WTC11 (cell line): ENCODE measurements at regions not wholly inside any gene's neighbourhood (a gene's known extent, or its start where the extent isn't known, plus 50 kb on each side); places are given as distances from the start of the nearest gene placed in this dataset.

Experiments
- CREB1 ChIP-seq: sonication (generic); formaldehyde crosslinking; IDR thresholded peaks from 2 replicates; pipeline ENCODE4 v1.8.0; 2023; ENCODE audit warnings: mild to moderate bottlenecking, missing genetic modification reagents
- FOXP1 ChIP-seq: sonication (generic); formaldehyde crosslinking; IDR thresholded peaks from 2 replicates; pipeline ENCODE4 v1.8.0; 2022; ENCODE audit warnings: missing genetic modification reagents, mild to moderate bottlenecking, moderate library complexity, borderline replicate concordance

DNA sequence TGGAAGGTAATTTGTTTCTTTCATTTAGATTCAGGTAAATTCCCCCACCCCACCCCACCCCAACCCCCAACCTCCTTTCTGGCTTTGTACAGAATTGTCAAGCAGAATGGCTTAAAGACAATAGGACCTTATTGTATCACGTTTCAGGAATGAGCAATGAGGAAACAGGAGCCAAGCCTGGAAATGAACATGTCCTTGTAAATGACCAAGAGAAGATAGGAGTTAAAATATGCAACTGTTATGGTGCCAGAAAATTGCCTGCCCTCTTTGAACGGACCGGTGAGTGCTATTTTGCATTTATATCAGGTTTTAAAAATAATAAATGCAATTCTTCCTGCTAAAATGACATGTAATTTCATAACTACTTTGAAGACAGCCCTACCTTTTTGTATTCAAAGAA, 141.6 kb upstream of the PELI2 start:
- no peak for TF ChIP-seq FOXP1 (CRISPR knock-in tag)
- no peak for TF ChIP-seq CREB1 (CRISPR knock-in tag)
